ENCODE measurements at regions not wholly inside any gene's neighbourhood (a gene's known extent, or its start where the extent isn't known, plus 50 kb on each side); places are given as distances from the start of the nearest gene placed in this dataset.

GRCh38 chrX:137401092-137401491, 164.8 kb upstream of the ZIC3 start:
- no peak overlapping the region for H3K18ac ChIP-seq (ENCODE audit: low read length)
- no peak overlapping the region for H3K27ac ChIP-seq (ENCODE audit: low read depth, low read length)
- H3K79me2 ChIP-seq (ENCODE audit: control insufficient read depth, insufficient read depth, low read length, poor library complexity) = no peaks in the 10 kb centered on the region
- H4K8ac ChIP-seq (ENCODE audit: low read depth, low read length) = no peak overlapping the region
- H3K4me3 ChIP-seq (ENCODE audit: low read depth, low read length) = no peak overlapping the region
- H3K4me2 ChIP-seq (ENCODE audit: low read length) = no peak overlapping the region
- no peak overlapping the region for H2AK5ac ChIP-seq (ENCODE audit: low read length)
- no peaks in the 10 kb centered on the region for H3K4me1 ChIP-seq (ENCODE audit: control insufficient read depth in 1 of 2, insufficient read depth in 2 of 2, low read length in 2 of 2)
- no peaks in the 10 kb centered on the region for H3K79me1 ChIP-seq (ENCODE audit: low read length)
- H3K36me3 ChIP-seq (ENCODE audit: control insufficient read depth in 1 of 2, insufficient read depth in 2 of 2, low read length in 2 of 2) = no peaks in the 10 kb centered on the region
- no peak overlapping the region for H2BK12ac ChIP-seq (ENCODE audit: low read length)
- no peaks in the 10 kb centered on the region for H3K9me3 ChIP-seq (ENCODE audit: insufficient read depth, low read depth, low read length)
- H4K91ac ChIP-seq (ENCODE audit: low read depth, low read length) = no peak overlapping the region
- H3K9ac ChIP-seq (ENCODE audit: low read length) = no peak overlapping the region
- no peak overlapping the region for H2AFZ ChIP-seq (ENCODE audit: insufficient read depth, low read length, poor library complexity)
- no peak overlapping the region for H2BK5ac ChIP-seq (ENCODE audit: low read depth, low read length, poor library complexity)
- H3K4ac ChIP-seq (ENCODE audit: low read depth, low read length) = no peak overlapping the region
- no peak overlapping the region for H3K14ac ChIP-seq (ENCODE audit: low read length)
- DNase-seq = no peak
- WGBS (ENCODE audit: extremely low coverage, insufficient coverage, insufficient read length) = no CpG with 5 or more reads among the region's 4 CpGs
- H3K23ac ChIP-seq (ENCODE audit: low read length) = no peak overlapping the region
- H4K12ac ChIP-seq (ENCODE audit: low read depth, low read length) = no peak overlapping the region
- no peaks in the 10 kb centered on the region for H3K27me3 ChIP-seq (ENCODE audit: insufficient read depth, low read length)
- H2BK120ac ChIP-seq (ENCODE audit: insufficient read depth, low read length, poor library complexity) = no peak overlapping the region

DNA sequence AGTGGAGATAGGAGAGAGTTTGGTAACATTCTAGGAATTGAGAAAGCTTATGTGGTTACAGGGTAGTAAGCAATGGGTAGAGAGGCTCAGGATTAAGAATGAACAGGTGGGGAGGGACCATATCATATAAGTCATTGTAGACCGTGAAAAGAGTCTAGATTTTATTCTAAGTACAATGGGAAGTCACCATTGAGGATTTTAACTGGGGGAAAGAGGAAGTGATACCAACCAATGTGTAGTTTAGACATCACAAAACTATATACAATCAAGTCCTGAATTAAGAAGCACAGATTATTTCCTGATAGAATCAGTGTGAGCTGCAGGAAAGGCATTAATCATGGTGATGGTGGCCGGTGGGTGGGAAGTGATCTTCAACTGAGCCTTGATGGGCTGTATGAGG, 178.3 kb upstream of the ZIC3 start:
- Histone ChIP-seq H3K18ac (ENCODE audit: low read length) (no peak overlapping the region), H3K79me2 (ENCODE audit: control insufficient read depth, insufficient read depth, low read length, poor library complexity) (no peaks in the 10 kb centered on the region), H3K4me1 (ENCODE audit: control insufficient read depth in 1 of 2, insufficient read depth in 2 of 2, low read length in 2 of 2) (no peaks in the 10 kb centered on the region), H3K79me1 (ENCODE audit: low read length) (no peaks in the 10 kb centered on the region), H2AK5ac (ENCODE audit: low read length) (no peak overlapping the region), H3K4ac (ENCODE audit: low read depth, low read length) (no peak overlapping the region), H3K14ac (ENCODE audit: low read length) (no peak overlapping the region), H3K4me2 (ENCODE audit: low read length) (no peak overlapping the region), H3K23ac (ENCODE audit: low read length) (no peak overlapping the region), H3K27ac (ENCODE audit: low read depth, low read length) (no peak overlapping the region), H2BK120ac (ENCODE audit: insufficient read depth, low read length, poor library complexity) (no peak overlapping the region), H4K12ac (ENCODE audit: low read depth, low read length) (no peak overlapping the region), H3K36me3 (ENCODE audit: control insufficient read depth in 1 of 2, insufficient read depth in 2 of 2, low read length in 2 of 2) (no peaks in the 10 kb centered on the region), H2BK12ac (ENCODE audit: low read length) (no peak overlapping the region), H4K91ac (ENCODE audit: low read depth, low read length) (no peak overlapping the region), H3K9me3 (ENCODE audit: insufficient read depth, low read depth, low read length) (no peaks in the 10 kb centered on the region), H2AFZ (ENCODE audit: insufficient read depth, low read length, poor library complexity) (no peak overlapping the region), H4K8ac (ENCODE audit: low read depth, low read length) (no peak overlapping the region), H3K27me3 (ENCODE audit: insufficient read depth, low read length) (no peaks in the 10 kb centered on the region), H3K9ac (ENCODE audit: low read length) (no peak overlapping the region), H3K4me3 (ENCODE audit: low read depth, low read length) (no peak overlapping the region), H2BK5ac (ENCODE audit: low read depth, low read length, poor library complexity) (no peak overlapping the region)
- WGBS (ENCODE audit: extremely low coverage, insufficient coverage, insufficient read length) = no CpG with 5 or more reads among the region's 2 CpGs
- no peak for DNase-seq

DNA sequence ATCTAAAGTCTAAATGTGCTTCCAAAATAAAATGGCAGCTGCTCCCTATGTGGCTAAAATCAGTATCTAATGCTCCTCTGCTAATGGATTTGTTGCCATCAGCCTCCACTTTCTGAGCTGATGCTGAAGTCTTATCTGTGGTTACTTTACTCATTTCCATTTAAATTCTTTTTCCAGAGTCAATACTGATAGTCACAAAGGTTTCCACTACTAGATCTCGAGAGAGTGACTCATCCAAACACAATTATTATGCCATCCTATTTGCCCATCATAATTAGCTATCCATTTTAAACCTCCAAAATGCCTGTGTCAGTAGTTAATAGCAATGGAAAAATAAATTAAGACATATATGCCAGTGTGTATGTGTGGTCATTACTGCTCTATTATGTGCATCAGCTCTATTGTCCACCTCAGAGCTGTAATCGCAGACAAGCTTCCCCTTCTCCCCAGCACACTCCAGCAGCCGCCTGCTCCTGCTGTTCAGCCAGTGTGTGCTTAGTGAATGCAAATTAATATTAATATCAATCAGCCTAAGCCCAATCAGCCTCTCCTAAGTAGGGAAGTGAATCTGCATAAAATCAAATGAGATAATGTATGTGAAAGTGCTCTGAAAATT, 199.8 kb upstream of the ZIC3 start:
- Histone ChIP-seq H3K4me2 (ENCODE audit: low read length) (no peak overlapping the region), H2AK5ac (ENCODE audit: low read length) (no peak overlapping the region), H3K4ac (ENCODE audit: low read depth, low read length) (no peak overlapping the region), H2AFZ (ENCODE audit: insufficient read depth, low read length, poor library complexity) (no peak overlapping the region), H4K8ac (ENCODE audit: low read depth, low read length) (no peak overlapping the region), H2BK5ac (ENCODE audit: low read depth, low read length, poor library complexity) (no peak overlapping the region), H3K79me2 (ENCODE audit: control insufficient read depth, insufficient read depth, low read length, poor library complexity) (no peaks in the 10 kb centered on the region), H2BK12ac (ENCODE audit: low read length) (no peak overlapping the region), H3K79me1 (ENCODE audit: low read length) (no peaks in the 10 kb centered on the region), H4K12ac (ENCODE audit: low read depth, low read length) (no peak overlapping the region), H3K27me3 (ENCODE audit: insufficient read depth, low read length) (no peaks in the 10 kb centered on the region), H3K9ac (ENCODE audit: low read length) (no peak overlapping the region), H3K4me1 (ENCODE audit: control insufficient read depth in 1 of 2, insufficient read depth in 2 of 2, low read length in 2 of 2) (no peaks in the 10 kb centered on the region), H3K36me3 (ENCODE audit: control insufficient read depth in 1 of 2, insufficient read depth in 2 of 2, low read length in 2 of 2) (no peaks in the 10 kb centered on the region), H3K23ac (ENCODE audit: low read length) (no peak overlapping the region), H3K18ac (ENCODE audit: low read length) (no peak overlapping the region), H3K27ac (ENCODE audit: low read depth, low read length) (no peak overlapping the region), H3K4me3 (ENCODE audit: low read depth, low read length) (no peak overlapping the region), H2BK120ac (ENCODE audit: insufficient read depth, low read length, poor library complexity) (no peak overlapping the region), H3K9me3 (ENCODE audit: insufficient read depth, low read depth, low read length) (no peaks in the 10 kb centered on the region), H4K91ac (ENCODE audit: low read depth, low read length) (no peak overlapping the region), H3K14ac (ENCODE audit: low read length) (no peak overlapping the region)
- no peak for DNase-seq
- no CpG with 5 or more reads among the region's 3 CpGs for WGBS (ENCODE audit: extremely low coverage, insufficient coverage, insufficient read length)

DNA sequence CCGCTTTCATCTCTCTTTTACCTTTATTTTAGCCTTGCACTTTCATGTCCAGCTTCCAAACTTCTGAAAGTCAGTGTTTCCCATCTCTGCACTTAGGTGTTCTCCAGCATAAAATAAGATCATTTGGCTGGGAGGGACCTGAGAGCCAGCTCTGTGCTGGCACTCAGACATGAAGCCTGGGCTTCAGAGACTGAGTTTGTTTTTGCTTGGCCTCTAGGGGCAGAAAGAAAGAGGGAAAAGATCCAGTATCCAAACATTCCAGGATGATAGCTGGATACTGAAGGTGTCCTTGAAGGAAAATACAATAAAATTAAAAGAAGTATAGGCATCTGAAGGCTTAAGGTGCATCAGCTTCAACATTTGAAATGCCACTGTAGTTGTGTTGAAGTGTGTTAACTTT, 202.4 kb upstream of the ZIC3 start:
- Histone ChIP-seq H3K4me2 (ENCODE audit: low read length) (no peak overlapping the region), H3K9me3 (ENCODE audit: insufficient read depth, low read depth, low read length) (no peaks in the 10 kb centered on the region), H4K8ac (ENCODE audit: low read depth, low read length) (no peak overlapping the region), H4K91ac (ENCODE audit: low read depth, low read length) (no peak overlapping the region), H2BK5ac (ENCODE audit: low read depth, low read length, poor library complexity) (no peak overlapping the region), H2AK5ac (ENCODE audit: low read length) (no peak overlapping the region), H3K23ac (ENCODE audit: low read length) (no peak overlapping the region), H3K4me1 (ENCODE audit: control insufficient read depth in 1 of 2, insufficient read depth in 2 of 2, low read length in 2 of 2) (no peaks in the 10 kb centered on the region), H3K4me3 (ENCODE audit: low read depth, low read length) (no peak overlapping the region), H3K79me1 (ENCODE audit: low read length) (no peaks in the 10 kb centered on the region), H3K27me3 (ENCODE audit: insufficient read depth, low read length) (no peaks in the 10 kb centered on the region), H3K9ac (ENCODE audit: low read length) (no peak overlapping the region), H2AFZ (ENCODE audit: insufficient read depth, low read length, poor library complexity) (no peak overlapping the region), H3K4ac (ENCODE audit: low read depth, low read length) (no peak overlapping the region), H3K14ac (ENCODE audit: low read length) (no peak overlapping the region), H3K36me3 (ENCODE audit: control insufficient read depth in 1 of 2, insufficient read depth in 2 of 2, low read length in 2 of 2) (no peaks in the 10 kb centered on the region), H3K27ac (ENCODE audit: low read depth, low read length) (no peak overlapping the region), H2BK12ac (ENCODE audit: low read length) (no peak overlapping the region), H3K79me2 (ENCODE audit: control insufficient read depth, insufficient read depth, low read length, poor library complexity) (no peaks in the 10 kb centered on the region), H2BK120ac (ENCODE audit: insufficient read depth, low read length, poor library complexity) (no peak overlapping the region), H3K18ac (ENCODE audit: low read length) (no peak overlapping the region), H4K12ac (ENCODE audit: low read depth, low read length) (no peak overlapping the region)
- DNase-seq = no peak
- no CpG with 5 or more reads among the region's 1 CpG for WGBS (ENCODE audit: extremely low coverage, insufficient coverage, insufficient read length)
